ENCODE measurements at regions not wholly inside any gene's neighbourhood (a gene's known extent, or its start where the extent isn't known, plus 50 kb on each side); places are given as distances from the start of the nearest gene placed in this dataset.
"Not testable (repeated sequence)": the region's sequence is repeated elsewhere in the genome, so short reads cannot be mapped to it uniquely, and the experiment has no call there.

DNA sequence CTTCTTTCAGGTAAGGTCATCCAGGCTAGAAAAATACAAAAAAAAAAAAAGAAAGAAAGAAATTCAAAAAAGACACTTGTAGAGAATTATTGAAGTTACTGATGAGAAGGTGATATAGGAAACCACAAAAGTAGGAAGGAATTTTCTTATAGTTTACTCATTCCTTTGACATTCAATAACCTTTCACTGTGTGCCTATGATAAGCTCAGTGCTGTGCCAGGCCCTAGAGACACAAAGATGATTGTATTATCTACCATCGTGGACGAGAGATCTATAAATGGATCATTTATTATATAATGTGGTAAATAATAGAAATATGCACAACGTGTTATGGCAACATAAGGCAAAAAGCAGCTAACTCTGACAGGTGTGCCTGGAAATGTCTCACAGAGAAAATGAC, 109.6 kb upstream of the NGF start:
- Histone ChIP-seq H3K27ac (no peak overlapping the region), H3K36me3 (no peaks in the 10 kb centered on the region), H3K9me3 (no peaks in the 10 kb centered on the region), H3K27me3 (no peaks in the 10 kb centered on the region), H3K4me3 (no peak overlapping the region), H3K4me1 (no peaks in the 10 kb centered on the region)
- DNase-seq (ENCODE audit: low spot score in 2 of 2), result no peak
- TF ChIP-seq CTCF (IDR thresholded peaks at IDR 0.05) (no peak), EP300 (IDR thresholded peaks at IDR 0.05) (no peak), POLR2A (IDR thresholded peaks at IDR 0.05) (no peak)
- WGBS, 2 donors, result 35 to 42% methylated on average over 3 of the region's 3 CpGs

GRCh38 chr1:115445090-115445489, 107.0 kb upstream of the NGF start:
- H3K27me3 ChIP-seq, result no peaks in the 10 kb centered on the region
- no peaks in the 10 kb centered on the region for H3K9me3 ChIP-seq
- no peak for TF ChIP-seq CTCF (IDR thresholded peaks at IDR 0.05)
- no peak for TF ChIP-seq EP300 (IDR thresholded peaks at IDR 0.05)
- TF ChIP-seq POLR2A (IDR thresholded peaks at IDR 0.05), result no peak
- no peaks in the 10 kb centered on the region for H3K36me3 ChIP-seq
- no peak overlapping the region for H3K4me3 ChIP-seq
- DNase-seq (ENCODE audit: low spot score in 2 of 2), result no peak
- H3K27ac ChIP-seq, result no peak overlapping the region
- H3K4me1 ChIP-seq, result no peaks in the 10 kb centered on the region

GRCh38 chr1:115440733-115441132, 102.7 kb upstream of the NGF start:
- WGBS, 2 donors, result 44 to 63% methylated on average over 2 of the region's 2 CpGs
- no peaks in the 10 kb centered on the region for H3K27me3 ChIP-seq
- H3K36me3 ChIP-seq, result no peaks in the 10 kb centered on the region
- no peak for DNase-seq (ENCODE audit: low spot score in 2 of 2)
- no peak overlapping the region for H3K4me3 ChIP-seq
- no peaks in the 10 kb centered on the region for H3K9me3 ChIP-seq
- no peaks in the 10 kb centered on the region for H3K4me1 ChIP-seq
- no peak for TF ChIP-seq EP300 (IDR thresholded peaks at IDR 0.05)
- TF ChIP-seq POLR2A (IDR thresholded peaks at IDR 0.05), result no peak
- TF ChIP-seq CTCF (IDR thresholded peaks at IDR 0.05), result no peak
- no peak overlapping the region for H3K27ac ChIP-seq

DNA sequence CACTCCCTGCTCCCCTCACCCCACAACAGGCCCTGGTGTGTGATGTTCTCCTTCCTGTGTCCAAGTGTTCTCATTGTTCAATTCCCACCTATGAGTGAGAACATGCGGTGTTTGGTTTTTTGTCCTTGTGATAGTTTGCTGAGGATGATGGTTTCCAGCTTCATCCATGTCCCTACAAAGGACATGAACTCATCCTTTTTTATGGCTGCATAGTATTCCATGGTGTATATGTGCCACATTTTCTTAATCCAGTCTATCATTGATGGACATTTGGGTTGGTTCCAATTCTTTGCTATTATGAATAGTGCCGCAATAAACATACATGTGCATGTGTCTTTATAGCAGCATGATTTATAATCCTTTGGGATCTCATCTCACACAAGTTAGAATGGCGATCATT, 101.5 kb upstream of the NGF start:
- H3K36me3 ChIP-seq; H3K9me3 ChIP-seq; DNase-seq (ENCODE audit: low spot score in 2 of 2); H3K27me3 ChIP-seq; H3K27ac ChIP-seq; H3K4me1 ChIP-seq; H3K4me3 ChIP-seq: not testable (repeated sequence)
- WGBS, 2 donors, result 98 to 99% methylated on average over 3 of the region's 3 CpGs

DNA sequence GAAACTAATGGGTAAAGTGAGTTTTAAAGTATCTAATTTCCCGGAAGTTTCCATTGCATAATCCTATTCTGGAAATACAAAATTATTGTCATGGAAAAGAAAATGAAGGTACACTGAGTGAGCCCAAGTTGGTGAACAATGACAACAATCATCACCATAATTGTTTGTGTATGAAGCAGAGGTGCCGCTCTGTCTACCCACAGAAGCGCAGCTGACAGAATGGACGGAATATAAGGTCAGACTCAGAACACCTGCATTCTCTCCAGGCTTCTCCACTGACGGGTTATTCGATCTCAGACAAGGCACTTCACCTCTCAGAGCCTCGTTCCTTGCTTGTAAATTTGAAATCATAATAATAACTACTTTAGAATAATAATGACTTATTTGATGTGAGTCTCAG, 99.1 kb upstream of the NGF start:
- DNase-seq (ENCODE audit: low spot score in 2 of 2), result no peak
- Histone ChIP-seq H3K4me1 (peaks cover 0 to 7% (median 6%) of the 10 kb centered on the region in 4 donors), H3K27me3 (no peaks in the 10 kb centered on the region), H3K4me3 (no peak overlapping the region), H3K9me3 (no peaks in the 10 kb centered on the region), H3K27ac (no peak overlapping the region), H3K36me3 (no peaks in the 10 kb centered on the region)
- WGBS, 2 donors, result 74 to 78% methylated on average over 7 of the region's 7 CpGs
- TF ChIP-seq POLR2A (IDR thresholded peaks at IDR 0.05), result no peak
- TF ChIP-seq EP300 (IDR thresholded peaks at IDR 0.05), result no peak
- no peak for TF ChIP-seq CTCF (IDR thresholded peaks at IDR 0.05)

DNA sequence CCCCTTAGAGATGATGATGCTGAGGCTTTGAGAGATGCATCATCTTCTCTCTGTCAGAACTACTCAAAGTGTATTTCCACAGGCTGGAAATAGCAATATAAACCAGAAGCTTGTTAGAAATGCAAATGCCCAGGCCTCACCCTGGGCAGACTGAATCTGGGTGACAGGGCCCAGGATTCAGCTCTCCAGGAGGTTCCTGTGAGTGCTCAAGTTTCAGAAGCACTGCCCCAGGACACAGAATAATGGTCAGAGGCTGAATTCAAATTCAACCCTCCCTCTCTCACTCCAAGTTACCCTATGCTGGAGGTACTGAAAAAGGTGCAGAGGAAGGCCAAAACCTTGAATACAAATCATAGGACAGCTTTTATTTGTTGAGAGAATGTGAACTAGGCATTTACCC, 98.5 kb upstream of the NGF start:
- DNase-seq (ENCODE audit: low spot score in 2 of 2), result no peak
- Histone ChIP-seq H3K4me1 (peaks cover 0 to 13% (median 6%) of the 10 kb centered on the region in 4 donors), H3K27me3 (no peaks in the 10 kb centered on the region), H3K36me3 (no peaks in the 10 kb centered on the region), H3K27ac (no peak overlapping the region), H3K9me3 (no peaks in the 10 kb centered on the region), H3K4me3 (no peak overlapping the region)
- TF ChIP-seq CTCF (IDR thresholded peaks at IDR 0.05), result no peak
- TF ChIP-seq EP300 (IDR thresholded peaks at IDR 0.05), result no peak
- no peak for TF ChIP-seq POLR2A (IDR thresholded peaks at IDR 0.05)
